CD14-positive monocyte (primary cell): ENCODE measurements at regions not wholly inside any gene's neighbourhood (a gene's known extent, or its start where the extent isn't known, plus 50 kb on each side); places are given as distances from the start of the nearest gene placed in this dataset.

Experiments used
- DNase-seq, 3 donors: peaks; one replicate each; pipeline ENCODE4 v3.0.0-alpha.2; 2011 to 2022
- H2AFZ ChIP-seq: 2 replicates; pipeline ENCODE4 v1.6.0; 2012; ENCODE audit warnings: mild to moderate bottlenecking, low read depth, low read length, inconsistent platforms; ENCODE audit not compliant: insufficient read depth, poor library complexity, severe bottlenecking
- H3K27ac ChIP-seq, 2 donors: 1 replicate in 1 of 2; 2 replicates in 1 of 2; pipeline ENCODE4 v1.5.1; 2012 to 2013; ENCODE audit warnings: low read length in 2 of 2, control low read depth in 1 of 2, inconsistent platforms in 1 of 2, low read depth in 1 of 2, mild to moderate bottlenecking in 1 of 2
- H3K27me3 ChIP-seq, 2 donors: one replicate each; pipeline versions ENCODE4 v1.6.0 to v1.6.1; 2011 to 2013; ENCODE audit warnings: low read length in 2 of 2; ENCODE audit not compliant: control insufficient read depth in 2 of 2, insufficient read depth in 2 of 2
- H3K36me3 ChIP-seq, 2 donors: replicated peaks in 1 of 2; 1 replicate in 1 of 2; 2 replicates in 1 of 2; pipeline versions ENCODE4 v1.5.1 to v1.6.1; 2012 to 2013; ENCODE audit warnings: low read length in 2 of 2, control low read depth in 1 of 2, inconsistent platforms in 1 of 2, mild to moderate bottlenecking in 1 of 2; ENCODE audit not compliant: insufficient read depth in 2 of 2, control insufficient read depth in 1 of 2
- H3K4me1 ChIP-seq, 2 donors: 1 replicate in 1 of 2; 2 replicates in 1 of 2; pipeline versions ENCODE4 v1.5.1 to v1.6.1; 2012 to 2013; ENCODE audit warnings: low read length in 2 of 2, control low read depth in 1 of 2, inconsistent platforms in 1 of 2, mild to moderate bottlenecking in 1 of 2, moderate library complexity in 1 of 2; ENCODE audit not compliant: insufficient read depth in 2 of 2, control insufficient read depth in 1 of 2
- H3K4me2 ChIP-seq: replicated peaks from 2 replicates; pipeline ENCODE3; 2012; ENCODE audit warnings: low read length, moderate library complexity, mild to moderate bottlenecking; ENCODE audit not compliant: poor library complexity, severe bottlenecking; ENCODE audit errors: extremely low read depth
- H3K4me3 ChIP-seq, 3 experiments: fragments of 200-600 bp in 1 of 3; sonication (generic) in 1 of 3; replicated peaks in 1 of 3; 1 replicate in 2 of 3; 2 replicates in 1 of 3; pipeline ENCODE4 v1.5.1; 2011 to 2013; ENCODE audit warnings: low read length in 3 of 3, mild to moderate bottlenecking in 3 of 3, control low read depth in 2 of 3, low read depth in 2 of 3, inconsistent platforms in 1 of 3, moderate library complexity in 1 of 3
- H3K79me2 ChIP-seq: 2 replicates; pipeline ENCODE4 v1.6.0; 2012; ENCODE audit warnings: mild to moderate bottlenecking, control low read depth, inconsistent platforms, low read length, moderate library complexity; ENCODE audit not compliant: insufficient read depth
- H3K9ac ChIP-seq: 2 replicates; pipeline ENCODE4 v1.6.0; 2017; ENCODE audit warnings: low read length, mild to moderate bottlenecking; ENCODE audit not compliant: insufficient read depth, poor library complexity, severe bottlenecking
- H3K9me3 ChIP-seq, 2 donors: replicated peaks in 1 of 2; 1 replicate in 1 of 2; 2 replicates in 1 of 2; pipeline versions ENCODE4 v1.5.1 to v1.6.1; 2012 to 2013; ENCODE audit warnings: low read length in 2 of 2, control low read depth in 1 of 2; ENCODE audit not compliant: control insufficient read depth in 1 of 2, insufficient read depth in 1 of 2
- H4K20me1 ChIP-seq: 2 replicates; pipeline ENCODE4 v1.6.0; 2012; ENCODE audit warnings: mild to moderate bottlenecking, low read length, control low read depth, moderate library complexity; ENCODE audit not compliant: insufficient read depth
- H3K27ac Mint-ChIP-seq, 7 donors: one replicate each; pipeline ENCODE4 v1.8.0; 2020; ENCODE audit warnings: mild to moderate bottlenecking in 7 of 7, mixed read lengths in 7 of 7, moderate library complexity in 6 of 7, inconsistent platforms in 2 of 7
- H3K27me3 Mint-ChIP-seq, 3 donors: one replicate each; pipeline ENCODE4 v1.8.0; 2021 to 2022; ENCODE audit warnings: low read depth in 3 of 3, mild to moderate bottlenecking in 3 of 3, mixed read lengths in 3 of 3, moderate library complexity in 3 of 3, inconsistent platforms in 1 of 3
- H3K36me3 Mint-ChIP-seq, 2 donors: one replicate each; pipeline ENCODE4 v1.8.0; 2020; ENCODE audit warnings: mixed read lengths in 2 of 2, inconsistent platforms in 1 of 2, mild to moderate bottlenecking in 1 of 2
- H3K4me1 Mint-ChIP-seq: one replicate; pipeline ENCODE4 v1.8.0; 2020; ENCODE audit warnings: mild to moderate bottlenecking, mixed read lengths
- H3K4me3 Mint-ChIP-seq, 2 donors: one replicate each; pipeline ENCODE4 v1.8.0; 2020; ENCODE audit warnings: mild to moderate bottlenecking in 2 of 2, mixed read lengths in 2 of 2, moderate library complexity in 1 of 2
- H3K9me3 Mint-ChIP-seq, 7 donors: one replicate each; pipeline ENCODE4 v1.8.0; 2020 to 2022; ENCODE audit warnings: mixed read lengths in 7 of 7, mild to moderate bottlenecking in 6 of 7, moderate library complexity in 6 of 7, inconsistent platforms in 2 of 7
- WGBS: methylation state at CpG from one replicate; pipeline ENCODE4 v1.1.5; 2013; ENCODE audit warnings: missing lambda C conversion rate; ENCODE audit not compliant: insufficient coverage; 5-methylcytosine and 5-hydroxymethylcytosine counted together
- intact Hi-C, 2 donors: fragments of 100-400 bp; cut with micrococcal nuclease; formaldehyde crosslinking; loops; one replicate each; pipeline versions ENCODE4 v1.15.0 to v1.15.1; 2023
- TF ChIP-seq, protein P1 (sequence below): fragments of 200-600 bp; IDR thresholded peaks from one replicate; pipeline ENCODE4 v1.8.0; 2022; ENCODE audit warnings: antibody characterized with exemption, mild to moderate bottlenecking

DNA sequence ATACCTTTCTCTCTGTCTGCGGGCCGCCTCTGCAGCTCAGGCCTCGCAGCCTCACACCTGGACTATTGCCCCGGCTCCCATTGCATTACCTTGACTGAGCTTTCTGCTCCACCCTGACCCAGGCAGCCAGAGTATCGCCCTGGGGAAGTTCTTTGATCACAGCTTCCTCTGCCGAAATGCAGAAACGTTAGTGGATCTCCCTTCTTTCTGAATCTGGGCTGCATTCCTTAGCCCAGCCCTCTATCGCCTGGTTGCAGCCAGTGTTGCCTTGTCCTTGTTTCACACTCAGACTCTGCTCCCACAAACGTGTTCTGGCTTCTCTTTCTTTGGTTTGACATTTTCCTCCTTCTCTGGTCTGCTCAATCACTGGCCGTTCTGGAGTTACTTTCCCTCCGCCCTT is 195.7 kb downstream of the ADAMTS15 start:
- Histone ChIP-seq H3K4me1 (no peaks in the 10 kb centered on the region), H3K79me2 (no peaks in the 10 kb centered on the region), H2AFZ (no peak overlapping the region), H3K27ac (no peak overlapping the region), H4K20me1 (no peaks in the 10 kb centered on the region), H3K27me3 (no peaks in the 10 kb centered on the region), H3K36me3 (no peaks in the 10 kb centered on the region), H3K9ac (no peak overlapping the region), H3K4me2 (no peak overlapping the region), H3K9me3 (no peaks in the 10 kb centered on the region), H3K4me3 (no peak overlapping the region)
- 70% methylated on average over 11 of the region's 11 CpGs for WGBS
- Mint-ChIP-seq H3K4me1 (no peaks in the 10 kb centered on the region), H3K36me3 (no peaks in the 10 kb centered on the region), H3K27me3 (peaks cover 2 to 5% (median 3%) of the 10 kb centered on the region in 3 donors), H3K9me3 (peaks cover 0 to 2% (median 0%) of the 10 kb centered on the region in 7 donors), H3K4me3 (no peak overlapping the region), H3K27ac (no peak overlapping the region)
- intact Hi-C loops, result no loop called here
- no peak for DNase-seq
- TF ChIP-seq, protein P1, sequence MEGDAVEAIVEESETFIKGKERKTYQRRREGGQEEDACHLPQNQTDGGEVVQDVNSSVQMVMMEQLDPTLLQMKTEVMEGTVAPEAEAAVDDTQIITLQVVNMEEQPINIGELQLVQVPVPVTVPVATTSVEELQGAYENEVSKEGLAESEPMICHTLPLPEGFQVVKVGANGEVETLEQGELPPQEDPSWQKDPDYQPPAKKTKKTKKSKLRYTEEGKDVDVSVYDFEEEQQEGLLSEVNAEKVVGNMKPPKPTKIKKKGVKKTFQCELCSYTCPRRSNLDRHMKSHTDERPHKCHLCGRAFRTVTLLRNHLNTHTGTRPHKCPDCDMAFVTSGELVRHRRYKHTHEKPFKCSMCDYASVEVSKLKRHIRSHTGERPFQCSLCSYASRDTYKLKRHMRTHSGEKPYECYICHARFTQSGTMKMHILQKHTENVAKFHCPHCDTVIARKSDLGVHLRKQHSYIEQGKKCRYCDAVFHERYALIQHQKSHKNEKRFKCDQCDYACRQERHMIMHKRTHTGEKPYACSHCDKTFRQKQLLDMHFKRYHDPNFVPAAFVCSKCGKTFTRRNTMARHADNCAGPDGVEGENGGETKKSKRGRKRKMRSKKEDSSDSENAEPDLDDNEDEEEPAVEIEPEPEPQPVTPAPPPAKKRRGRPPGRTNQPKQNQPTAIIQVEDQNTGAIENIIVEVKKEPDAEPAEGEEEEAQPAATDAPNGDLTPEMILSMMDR, result no peak

DNA sequence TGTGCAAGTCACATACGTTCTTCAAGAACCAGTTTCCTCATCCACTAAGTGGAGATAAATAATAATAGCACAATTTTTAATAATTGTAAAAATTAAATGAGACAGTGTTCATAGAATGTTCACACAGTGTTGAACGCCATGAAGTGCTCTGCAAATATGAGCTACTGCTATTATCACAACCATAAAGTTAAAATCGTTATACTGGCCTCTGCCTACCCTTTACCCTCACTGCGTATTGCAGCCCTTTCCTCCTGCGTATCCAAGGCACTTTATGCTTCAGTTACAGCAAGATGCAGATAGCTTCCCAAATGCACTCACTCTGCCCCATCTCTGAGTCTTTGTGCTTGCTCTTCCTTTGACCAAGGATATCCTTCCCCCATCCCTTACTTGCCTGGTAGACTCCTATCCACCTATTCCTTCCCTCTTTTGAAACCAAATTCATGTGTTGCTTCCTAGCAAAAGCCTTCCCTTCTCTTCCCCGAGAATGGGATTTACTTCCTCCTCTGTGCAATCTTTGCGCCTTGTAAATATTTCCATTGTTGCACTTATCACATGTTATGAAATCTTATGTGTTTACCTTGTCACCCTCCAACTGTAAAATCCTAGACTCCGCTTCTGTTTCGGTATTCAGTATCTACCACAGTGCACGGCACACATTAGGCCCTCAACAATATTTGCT is 196.9 kb downstream of the ADAMTS15 start:
- peaks cover 0 to 2% (median 0%) of the 10 kb centered on the region in 7 donors for H3K9me3 Mint-ChIP-seq
- Histone ChIP-seq H3K9me3 (no peaks in the 10 kb centered on the region), H3K36me3 (no peaks in the 10 kb centered on the region), H2AFZ (no peak overlapping the region), H3K4me1 (no peaks in the 10 kb centered on the region), H3K4me3 (no peak overlapping the region), H3K79me2 (no peaks in the 10 kb centered on the region), H3K27me3 (no peaks in the 10 kb centered on the region), H3K9ac (no peak overlapping the region), H3K4me2 (no peak overlapping the region), H3K27ac (no peak overlapping the region), H4K20me1 (no peaks in the 10 kb centered on the region)
- H3K4me1 Mint-ChIP-seq, result no peaks in the 10 kb centered on the region
- TF ChIP-seq, protein P1, result no peak
- no peaks in the 10 kb centered on the region for H3K36me3 Mint-ChIP-seq
- intact Hi-C loops, result no loop called here
- no peak for DNase-seq
- WGBS, result 94% methylated on average over 4 of the region's 10 CpGs
- peaks cover 2 to 5% (median 3%) of the 10 kb centered on the region in 3 donors for H3K27me3 Mint-ChIP-seq
- H3K4me3 Mint-ChIP-seq, result no peak overlapping the region
- H3K27ac Mint-ChIP-seq, result no peak overlapping the region
